HEK293 (cell line): ENCODE measurements at regions not wholly inside any gene's neighbourhood (a gene's known extent, or its start where the extent isn't known, plus 50 kb on each side); places are given as distances from the start of the nearest gene placed in this dataset.

ENCODE experiments used
- BCL11A ChIP-seq: fragments of 450-650 bp; formaldehyde crosslinking; IDR thresholded peaks from 2 replicates; pipeline ENCODE4 v1.5.1; 2016; ENCODE audit warnings: low read depth, missing biosample characterization, missing genetic modification characterization
- GLIS1 ChIP-seq: fragments of 450-650 bp; formaldehyde crosslinking; IDR thresholded peaks from 2 replicates; pipeline ENCODE4 v1.5.1; 2016; ENCODE audit warnings: missing biosample characterization, missing genetic modification characterization
- ZFP37 ChIP-seq: fragments of 450-650 bp; formaldehyde crosslinking; IDR thresholded peaks from 2 replicates; pipeline ENCODE4 v1.5.1; 2016; ENCODE audit warnings: missing biosample characterization, missing genetic modification characterization
- ZNF157 ChIP-seq: fragments of 450-650 bp; formaldehyde crosslinking; IDR thresholded peaks from 2 replicates; pipeline ENCODE4 v1.5.1; 2016; ENCODE audit warnings: missing biosample characterization, missing genetic modification characterization
- ZNF175 ChIP-seq: fragments of 450-650 bp; formaldehyde crosslinking; IDR thresholded peaks from 2 replicates; pipeline ENCODE4 v1.5.1; 2016; ENCODE audit warnings: missing biosample characterization, missing genetic modification characterization
- ZNF23 ChIP-seq: fragments of 450-650 bp; formaldehyde crosslinking; IDR thresholded peaks from 2 replicates; pipeline ENCODE4 v1.5.1; 2016; ENCODE audit warnings: missing biosample characterization, missing genetic modification characterization, borderline replicate concordance
- ZNF37A ChIP-seq: fragments of 450-650 bp; IDR thresholded peaks from 2 replicates; pipeline ENCODE4 v1.5.1; 2018; ENCODE audit warnings: missing biosample characterization, missing genetic modification characterization
- ZNF558 ChIP-seq: fragments of 450-650 bp; formaldehyde crosslinking; IDR thresholded peaks from 2 replicates; pipeline ENCODE4 v1.5.1; 2016; ENCODE audit warnings: missing biosample characterization, missing genetic modification characterization
- TF ChIP-seq, protein P1 (sequence below): fragments of 450-650 bp; formaldehyde crosslinking; IDR thresholded peaks from 2 replicates; pipeline ENCODE4 v1.5.1; 2016; ENCODE audit warnings: missing biosample characterization, missing genetic modification characterization
- TF ChIP-seq, protein P2 (sequence below): fragments of 450-650 bp; formaldehyde crosslinking; IDR thresholded peaks from 2 replicates; pipeline ENCODE4 v1.5.1; 2016; ENCODE audit warnings: missing biosample characterization, missing genetic modification characterization, borderline replicate concordance
- TF ChIP-seq, protein P3 (sequence below): fragments of 450-650 bp; formaldehyde crosslinking; IDR thresholded peaks from 2 replicates; pipeline ENCODE4 v1.5.1; 2016; ENCODE audit warnings: missing biosample characterization, missing genetic modification characterization
- TF ChIP-seq, protein P4 (sequence below): fragments of 450-650 bp; formaldehyde crosslinking; optimal IDR thresholded peaks from 2 replicates; pipeline ENCODE3; 2016; ENCODE audit warnings: missing biosample characterization, mild to moderate bottlenecking, missing genetic modification characterization
- TF ChIP-seq, protein P5 (sequence below): fragments of 450-650 bp; formaldehyde crosslinking; IDR thresholded peaks from 2 replicates; pipeline ENCODE4 v1.5.1; 2016; ENCODE audit warnings: missing biosample characterization, missing genetic modification characterization
- TF ChIP-seq, protein P6 (sequence below): fragments of 450-650 bp; formaldehyde crosslinking; IDR thresholded peaks from 2 replicates; pipeline ENCODE4 v1.5.1; 2016; ENCODE audit warnings: missing biosample characterization, missing genetic modification characterization

DNA sequence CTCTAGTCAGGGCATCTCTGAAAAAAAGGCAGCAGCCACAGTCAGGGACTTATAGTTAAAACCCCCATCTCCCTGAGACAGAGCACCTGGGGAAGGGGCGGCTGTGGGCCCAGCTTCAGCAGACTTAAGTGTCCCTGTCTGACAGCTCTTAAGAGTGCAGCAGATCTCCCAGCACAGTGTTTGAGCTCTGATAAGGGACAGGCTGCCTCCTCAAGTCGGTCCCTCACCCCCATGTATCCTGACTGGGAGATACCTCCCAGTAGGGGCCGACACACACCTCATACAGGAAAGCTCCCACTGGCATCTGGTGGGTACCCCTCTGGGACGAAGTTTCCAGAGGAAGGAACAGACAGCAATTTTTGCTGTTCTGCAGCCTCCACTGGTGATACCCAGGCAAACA lies 129.0 kb downstream of the ANXA5 start:
- no peak for TF ChIP-seq BCL11A (tag by site-specific recombination)
- TF ChIP-seq, protein P1, sequence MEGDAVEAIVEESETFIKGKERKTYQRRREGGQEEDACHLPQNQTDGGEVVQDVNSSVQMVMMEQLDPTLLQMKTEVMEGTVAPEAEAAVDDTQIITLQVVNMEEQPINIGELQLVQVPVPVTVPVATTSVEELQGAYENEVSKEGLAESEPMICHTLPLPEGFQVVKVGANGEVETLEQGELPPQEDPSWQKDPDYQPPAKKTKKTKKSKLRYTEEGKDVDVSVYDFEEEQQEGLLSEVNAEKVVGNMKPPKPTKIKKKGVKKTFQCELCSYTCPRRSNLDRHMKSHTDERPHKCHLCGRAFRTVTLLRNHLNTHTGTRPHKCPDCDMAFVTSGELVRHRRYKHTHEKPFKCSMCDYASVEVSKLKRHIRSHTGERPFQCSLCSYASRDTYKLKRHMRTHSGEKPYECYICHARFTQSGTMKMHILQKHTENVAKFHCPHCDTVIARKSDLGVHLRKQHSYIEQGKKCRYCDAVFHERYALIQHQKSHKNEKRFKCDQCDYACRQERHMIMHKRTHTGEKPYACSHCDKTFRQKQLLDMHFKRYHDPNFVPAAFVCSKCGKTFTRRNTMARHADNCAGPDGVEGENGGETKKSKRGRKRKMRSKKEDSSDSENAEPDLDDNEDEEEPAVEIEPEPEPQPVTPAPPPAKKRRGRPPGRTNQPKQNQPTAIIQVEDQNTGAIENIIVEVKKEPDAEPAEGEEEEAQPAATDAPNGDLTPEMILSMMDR: no peak
- no peak for TF ChIP-seq ZNF558 (tag by site-specific recombination)
- no peak for TF ChIP-seq ZNF37A
- no peak for TF ChIP-seq GLIS1
- no peak for TF ChIP-seq ZFP37 (tag by site-specific recombination)
- no peak for TF ChIP-seq ZNF23 (tag by site-specific recombination)
- TF ChIP-seq, protein P2, sequence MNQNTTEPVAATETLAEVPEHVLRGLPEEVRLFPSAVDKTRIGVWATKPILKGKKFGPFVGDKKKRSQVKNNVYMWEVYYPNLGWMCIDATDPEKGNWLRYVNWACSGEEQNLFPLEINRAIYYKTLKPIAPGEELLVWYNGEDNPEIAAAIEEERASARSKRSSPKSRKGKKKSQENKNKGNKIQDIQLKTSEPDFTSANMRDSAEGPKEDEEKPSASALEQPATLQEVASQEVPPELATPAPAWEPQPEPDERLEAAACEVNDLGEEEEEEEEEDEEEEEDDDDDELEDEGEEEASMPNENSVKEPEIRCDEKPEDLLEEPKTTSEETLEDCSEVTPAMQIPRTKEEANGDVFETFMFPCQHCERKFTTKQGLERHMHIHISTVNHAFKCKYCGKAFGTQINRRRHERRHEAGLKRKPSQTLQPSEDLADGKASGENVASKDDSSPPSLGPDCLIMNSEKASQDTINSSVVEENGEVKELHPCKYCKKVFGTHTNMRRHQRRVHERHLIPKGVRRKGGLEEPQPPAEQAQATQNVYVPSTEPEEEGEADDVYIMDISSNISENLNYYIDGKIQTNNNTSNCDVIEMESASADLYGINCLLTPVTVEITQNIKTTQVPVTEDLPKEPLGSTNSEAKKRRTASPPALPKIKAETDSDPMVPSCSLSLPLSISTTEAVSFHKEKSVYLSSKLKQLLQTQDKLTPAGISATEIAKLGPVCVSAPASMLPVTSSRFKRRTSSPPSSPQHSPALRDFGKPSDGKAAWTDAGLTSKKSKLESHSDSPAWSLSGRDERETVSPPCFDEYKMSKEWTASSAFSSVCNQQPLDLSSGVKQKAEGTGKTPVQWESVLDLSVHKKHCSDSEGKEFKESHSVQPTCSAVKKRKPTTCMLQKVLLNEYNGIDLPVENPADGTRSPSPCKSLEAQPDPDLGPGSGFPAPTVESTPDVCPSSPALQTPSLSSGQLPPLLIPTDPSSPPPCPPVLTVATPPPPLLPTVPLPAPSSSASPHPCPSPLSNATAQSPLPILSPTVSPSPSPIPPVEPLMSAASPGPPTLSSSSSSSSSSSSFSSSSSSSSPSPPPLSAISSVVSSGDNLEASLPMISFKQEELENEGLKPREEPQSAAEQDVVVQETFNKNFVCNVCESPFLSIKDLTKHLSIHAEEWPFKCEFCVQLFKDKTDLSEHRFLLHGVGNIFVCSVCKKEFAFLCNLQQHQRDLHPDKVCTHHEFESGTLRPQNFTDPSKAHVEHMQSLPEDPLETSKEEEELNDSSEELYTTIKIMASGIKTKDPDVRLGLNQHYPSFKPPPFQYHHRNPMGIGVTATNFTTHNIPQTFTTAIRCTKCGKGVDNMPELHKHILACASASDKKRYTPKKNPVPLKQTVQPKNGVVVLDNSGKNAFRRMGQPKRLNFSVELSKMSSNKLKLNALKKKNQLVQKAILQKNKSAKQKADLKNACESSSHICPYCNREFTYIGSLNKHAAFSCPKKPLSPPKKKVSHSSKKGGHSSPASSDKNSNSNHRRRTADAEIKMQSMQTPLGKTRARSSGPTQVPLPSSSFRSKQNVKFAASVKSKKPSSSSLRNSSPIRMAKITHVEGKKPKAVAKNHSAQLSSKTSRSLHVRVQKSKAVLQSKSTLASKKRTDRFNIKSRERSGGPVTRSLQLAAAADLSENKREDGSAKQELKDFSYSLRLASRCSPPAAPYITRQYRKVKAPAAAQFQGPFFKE (tag by site-specific recombination): no peak
- TF ChIP-seq, protein P3, sequence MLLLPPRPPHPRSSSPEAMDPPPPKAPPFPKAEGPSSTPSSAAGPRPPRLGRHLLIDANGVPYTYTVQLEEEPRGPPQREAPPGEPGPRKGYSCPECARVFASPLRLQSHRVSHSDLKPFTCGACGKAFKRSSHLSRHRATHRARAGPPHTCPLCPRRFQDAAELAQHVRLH: no peak
- no peak for TF ChIP-seq ZNF175
- TF ChIP-seq, protein P4, sequence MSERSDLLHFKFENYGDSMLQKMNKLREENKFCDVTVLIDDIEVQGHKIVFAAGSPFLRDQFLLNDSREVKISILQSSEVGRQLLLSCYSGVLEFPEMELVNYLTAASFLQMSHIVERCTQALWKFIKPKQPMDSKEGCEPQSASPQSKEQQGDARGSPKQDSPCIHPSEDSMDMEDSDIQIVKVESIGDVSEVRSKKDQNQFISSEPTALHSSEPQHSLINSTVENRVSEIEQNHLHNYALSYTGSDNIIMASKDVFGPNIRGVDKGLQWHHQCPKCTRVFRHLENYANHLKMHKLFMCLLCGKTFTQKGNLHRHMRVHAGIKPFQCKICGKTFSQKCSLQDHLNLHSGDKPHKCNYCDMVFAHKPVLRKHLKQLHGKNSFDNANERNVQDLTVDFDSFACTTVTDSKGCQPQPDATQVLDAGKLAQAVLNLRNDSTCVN (tag by site-specific recombination): no peak
- no peak for TF ChIP-seq ZNF157 (tag by site-specific recombination)
- TF ChIP-seq, protein P5, sequence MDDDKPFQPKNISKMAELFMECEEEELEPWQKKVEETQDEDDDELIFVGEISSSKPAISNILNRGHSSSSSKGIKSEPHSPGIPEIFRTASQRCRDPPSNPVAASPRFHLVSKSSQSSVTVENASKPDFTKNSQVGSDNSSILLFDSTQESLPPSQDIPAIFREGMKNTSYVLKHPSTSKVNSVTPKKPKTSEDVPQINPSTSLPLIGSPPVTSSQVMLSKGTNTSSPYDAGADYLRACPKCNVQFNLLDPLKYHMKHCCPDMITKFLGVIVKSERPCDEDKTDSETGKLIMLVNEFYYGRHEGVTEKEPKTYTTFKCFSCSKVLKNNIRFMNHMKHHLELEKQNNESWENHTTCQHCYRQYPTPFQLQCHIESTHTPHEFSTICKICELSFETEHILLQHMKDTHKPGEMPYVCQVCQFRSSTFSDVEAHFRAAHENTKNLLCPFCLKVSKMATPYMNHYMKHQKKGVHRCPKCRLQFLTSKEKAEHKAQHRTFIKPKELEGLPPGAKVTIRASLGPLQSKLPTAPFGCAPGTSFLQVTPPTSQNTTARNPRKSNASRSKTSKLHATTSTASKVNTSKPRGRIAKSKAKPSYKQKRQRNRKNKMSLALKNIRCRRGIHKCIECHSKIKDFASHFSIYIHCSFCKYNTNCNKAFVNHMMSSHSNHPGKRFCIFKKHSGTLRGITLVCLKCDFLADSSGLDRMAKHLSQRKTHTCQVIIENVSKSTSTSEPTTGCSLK: no peak
- TF ChIP-seq, protein P6, sequence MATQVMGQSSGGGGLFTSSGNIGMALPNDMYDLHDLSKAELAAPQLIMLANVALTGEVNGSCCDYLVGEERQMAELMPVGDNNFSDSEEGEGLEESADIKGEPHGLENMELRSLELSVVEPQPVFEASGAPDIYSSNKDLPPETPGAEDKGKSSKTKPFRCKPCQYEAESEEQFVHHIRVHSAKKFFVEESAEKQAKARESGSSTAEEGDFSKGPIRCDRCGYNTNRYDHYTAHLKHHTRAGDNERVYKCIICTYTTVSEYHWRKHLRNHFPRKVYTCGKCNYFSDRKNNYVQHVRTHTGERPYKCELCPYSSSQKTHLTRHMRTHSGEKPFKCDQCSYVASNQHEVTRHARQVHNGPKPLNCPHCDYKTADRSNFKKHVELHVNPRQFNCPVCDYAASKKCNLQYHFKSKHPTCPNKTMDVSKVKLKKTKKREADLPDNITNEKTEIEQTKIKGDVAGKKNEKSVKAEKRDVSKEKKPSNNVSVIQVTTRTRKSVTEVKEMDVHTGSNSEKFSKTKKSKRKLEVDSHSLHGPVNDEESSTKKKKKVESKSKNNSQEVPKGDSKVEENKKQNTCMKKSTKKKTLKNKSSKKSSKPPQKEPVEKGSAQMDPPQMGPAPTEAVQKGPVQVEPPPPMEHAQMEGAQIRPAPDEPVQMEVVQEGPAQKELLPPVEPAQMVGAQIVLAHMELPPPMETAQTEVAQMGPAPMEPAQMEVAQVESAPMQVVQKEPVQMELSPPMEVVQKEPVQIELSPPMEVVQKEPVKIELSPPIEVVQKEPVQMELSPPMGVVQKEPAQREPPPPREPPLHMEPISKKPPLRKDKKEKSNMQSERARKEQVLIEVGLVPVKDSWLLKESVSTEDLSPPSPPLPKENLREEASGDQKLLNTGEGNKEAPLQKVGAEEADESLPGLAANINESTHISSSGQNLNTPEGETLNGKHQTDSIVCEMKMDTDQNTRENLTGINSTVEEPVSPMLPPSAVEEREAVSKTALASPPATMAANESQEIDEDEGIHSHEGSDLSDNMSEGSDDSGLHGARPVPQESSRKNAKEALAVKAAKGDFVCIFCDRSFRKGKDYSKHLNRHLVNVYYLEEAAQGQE (tag by site-specific recombination): no peak
